H9 (cell line): ENCODE measurements at regions not wholly inside any gene's neighbourhood (a gene's known extent, or its start where the extent isn't known, plus 50 kb on each side); places are given as distances from the start of the nearest gene placed in this dataset.

ENCODE experiments used
- DNase-seq: peaks from one replicate; pipeline ENCODE4 v3.0.0-alpha.2; 2017
- H2AFZ ChIP-seq: one replicate; pipeline ENCODE4 v1.6.1; 2013; ENCODE audit warnings: mild to moderate bottlenecking, low read length, control low read depth, moderate library complexity
- H2AK5ac ChIP-seq: 2 replicates; pipeline ENCODE4 v1.6.1; 2013; ENCODE audit warnings: low read length, control low read depth, mixed read lengths; ENCODE audit not compliant: insufficient read length
- H2BK120ac ChIP-seq: one replicate; pipeline ENCODE4 v1.6.1; 2013; ENCODE audit warnings: low read depth, mild to moderate bottlenecking, low read length, control low read depth, inconsistent platforms; ENCODE audit not compliant: poor library complexity, severe bottlenecking
- H2BK12ac ChIP-seq: 2 replicates; pipeline ENCODE4 v1.6.1; 2013; ENCODE audit warnings: low read length, control low read depth, mixed read lengths, low read depth; ENCODE audit not compliant: insufficient read length
- H2BK15ac ChIP-seq: 2 replicates; pipeline ENCODE4 v1.6.1; 2013; ENCODE audit warnings: low read depth, low read length, control low read depth
- H2BK20ac ChIP-seq: one replicate; pipeline ENCODE4 v1.6.1; 2013; ENCODE audit warnings: low read depth, mild to moderate bottlenecking, low read length, control low read depth, inconsistent platforms; ENCODE audit not compliant: poor library complexity, severe bottlenecking
- H2BK5ac ChIP-seq: 2 replicates; pipeline ENCODE4 v1.6.1; 2013; ENCODE audit warnings: low read length, control low read depth, mixed read lengths; ENCODE audit not compliant: insufficient read length
- H3K14ac ChIP-seq: 2 replicates; pipeline ENCODE4 v1.6.1; 2013; ENCODE audit warnings: low read length, control low read depth; ENCODE audit not compliant: insufficient read depth
- H3K18ac ChIP-seq: 2 replicates; pipeline ENCODE4 v1.6.1; 2013; ENCODE audit warnings: low read depth, mild to moderate bottlenecking, mixed read lengths, low read length, control low read depth; ENCODE audit not compliant: insufficient read length
- H3K23ac ChIP-seq: 2 replicates; pipeline ENCODE4 v1.6.1; 2013; ENCODE audit warnings: low read length, control low read depth, mixed read lengths, low read depth; ENCODE audit not compliant: insufficient read length
- H3K23me2 ChIP-seq: 2 replicates; pipeline ENCODE4 v1.6.1; 2013; ENCODE audit warnings: low read depth, mild to moderate bottlenecking, mixed read lengths, low read length, control low read depth; ENCODE audit not compliant: insufficient read length, poor library complexity, severe bottlenecking
- H3K27ac ChIP-seq: 2 replicates; pipeline ENCODE4 v1.5.1; 2013; ENCODE audit warnings: low read length, control low read depth, mixed read lengths, low read depth; ENCODE audit not compliant: insufficient read length
- H3K27me3 ChIP-seq: 2 replicates; pipeline ENCODE4 v1.6.1; 2013; ENCODE audit warnings: low read length, control low read depth, inconsistent platforms; ENCODE audit not compliant: insufficient read depth
- H3K4ac ChIP-seq: 2 replicates; pipeline ENCODE4 v1.6.1; 2013; ENCODE audit warnings: low read depth, mild to moderate bottlenecking, control low read depth, inconsistent platforms, low read length, moderate library complexity
- H3K4me1 ChIP-seq: 2 replicates; pipeline ENCODE4 v1.6.1; 2013; ENCODE audit warnings: low read length, control low read depth, inconsistent platforms; ENCODE audit not compliant: insufficient read depth
- H3K4me2 ChIP-seq: 2 replicates; pipeline ENCODE4 v1.6.1; 2013; ENCODE audit warnings: low read length, control low read depth, mixed read lengths; ENCODE audit not compliant: insufficient read length, insufficient read depth
- H3K56ac ChIP-seq: 2 replicates; pipeline ENCODE4 v1.6.1; 2013; ENCODE audit warnings: low read depth, mild to moderate bottlenecking, mixed read lengths, low read length, control low read depth; ENCODE audit not compliant: insufficient read length
- H3K79me1 ChIP-seq: 2 replicates; pipeline ENCODE4 v1.6.1; 2013; ENCODE audit warnings: low read depth, mild to moderate bottlenecking, moderate library complexity, low read length, control low read depth, inconsistent platforms; ENCODE audit not compliant: insufficient read depth, poor library complexity, severe bottlenecking
- H3K79me2 ChIP-seq: 2 replicates; pipeline ENCODE4 v1.6.1; 2013; ENCODE audit warnings: low read length, control low read depth, inconsistent platforms; ENCODE audit not compliant: insufficient read depth
- H3K9ac ChIP-seq: 2 replicates; pipeline ENCODE4 v1.6.1; 2013; ENCODE audit warnings: low read length, control low read depth, mixed read lengths; ENCODE audit not compliant: insufficient read length; ENCODE audit errors: extremely low read depth
- H3K9me3 ChIP-seq: one replicate; pipeline ENCODE4 v1.6.1; 2013; ENCODE audit warnings: low read depth, low read length, inconsistent platforms; ENCODE audit not compliant: control insufficient read depth
- H3T11ph ChIP-seq: one replicate; pipeline ENCODE4 v1.6.1; 2013; ENCODE audit warnings: mild to moderate bottlenecking, low read length, control low read depth, inconsistent platforms
- H4K20me1 ChIP-seq: one replicate; pipeline ENCODE4 v1.6.1; 2013; ENCODE audit not compliant: control insufficient read depth, insufficient read length, insufficient read depth
- H4K5ac ChIP-seq: 2 replicates; pipeline ENCODE4 v1.6.1; 2013; ENCODE audit warnings: low read depth, mild to moderate bottlenecking, mixed read lengths, low read length, control low read depth; ENCODE audit not compliant: insufficient read length
- H4K8ac ChIP-seq: replicated peaks from 2 replicates; pipeline ENCODE4 v1.6.1; 2013; ENCODE audit warnings: low read length, control low read depth, mixed read lengths, low read depth; ENCODE audit not compliant: insufficient read length
- H4K91ac ChIP-seq: 2 replicates; pipeline ENCODE4 v1.6.1; 2013; ENCODE audit warnings: low read depth, mild to moderate bottlenecking, moderate library complexity, mixed read lengths, low read length, control low read depth; ENCODE audit not compliant: insufficient read length
- H3K27ac Mint-ChIP-seq, 3 experiments: 2 replicates in 2 of 3; 3 replicates in 1 of 3; pipeline ENCODE4 v1.8.0; 2020 to 2021; ENCODE audit warnings: mixed read lengths in 3 of 3, mild to moderate bottlenecking in 1 of 3, moderate library complexity in 1 of 3
- H3K27me3 Mint-ChIP-seq: 2 replicates; pipeline ENCODE4 v1.8.0; 2021; ENCODE audit warnings: low read depth, mild to moderate bottlenecking, moderate library complexity, mixed read lengths
- H3K36me3 Mint-ChIP-seq, 3 experiments: 2 replicates in 2 of 3; 3 replicates in 1 of 3; pipeline ENCODE4 v1.8.0; 2020 to 2021; ENCODE audit warnings: low read depth in 3 of 3, mixed read lengths in 3 of 3; ENCODE audit not compliant: insufficient read depth in 1 of 3
- H3K4me1 Mint-ChIP-seq, 2 experiments: 2 replicates each; pipeline ENCODE4 v1.8.0; 2020; ENCODE audit warnings: mixed read lengths in 2 of 2
- H3K4me3 Mint-ChIP-seq, 2 experiments: 2 replicates in 1 of 2; 3 replicates in 1 of 2; pipeline ENCODE4 v1.8.0; 2020 to 2021; ENCODE audit warnings: mild to moderate bottlenecking in 2 of 2, mixed read lengths in 2 of 2, moderate library complexity in 1 of 2
- H3K9me3 Mint-ChIP-seq, 2 experiments: 2 replicates in 1 of 2; 3 replicates in 1 of 2; pipeline ENCODE4 v1.8.0; 2020; ENCODE audit warnings: mild to moderate bottlenecking in 2 of 2, mixed read lengths in 2 of 2, moderate library complexity in 1 of 2
- WGBS: extraction: QIAGEN DNeasy Blood & Tissue Kit; methylation state at CpG from one replicate; pipeline ENCODE4 v1.1.7; 2013; ENCODE audit warnings: missing lambda C conversion rate, low lambda C conversion rate, mixed read lengths; ENCODE audit not compliant: insufficient read length; ENCODE audit errors: extremely low coverage; 5-methylcytosine and 5-hydroxymethylcytosine counted together
- TF ChIP-seq, protein P1 (sequence below): fragments of 200-600 bp; sonication (generic); conservative IDR thresholded peaks from 3 replicates; pipeline ENCODE4 v1.8.0; 2021; ENCODE audit warnings: antibody characterized with exemption, mild to moderate bottlenecking

- Histone ChIP-seq H2BK12ac (no peak overlapping the region), H3K4me2 (no peak overlapping the region), H3K4me1 (no peaks in the 10 kb centered on the region), H3K79me2 (no peaks in the 10 kb centered on the region), H4K8ac (no peak overlapping the region), H4K20me1 (no peaks in the 10 kb centered on the region), H4K91ac (no peak overlapping the region), H3K23ac (no peak overlapping the region), H3K79me1 (no peaks in the 10 kb centered on the region), H3K27ac (no peak overlapping the region), H2BK120ac (no peak overlapping the region), H3K23me2 (no peaks in the 10 kb centered on the region), H3T11ph (no peak overlapping the region), H2AK5ac (no peak overlapping the region), H2BK20ac (no peak overlapping the region), H2BK5ac (no peak overlapping the region), H3K27me3 (no peaks in the 10 kb centered on the region), H3K14ac (no peak overlapping the region), H3K56ac (no peak overlapping the region), H3K4ac (no peak overlapping the region), H2AFZ (no peak overlapping the region), H3K18ac (no peak overlapping the region), H3K9me3 (no peaks in the 10 kb centered on the region), H2BK15ac (no peak overlapping the region), H4K5ac (no peak overlapping the region), H3K9ac (no peak overlapping the region)
- TF ChIP-seq, protein P1, sequence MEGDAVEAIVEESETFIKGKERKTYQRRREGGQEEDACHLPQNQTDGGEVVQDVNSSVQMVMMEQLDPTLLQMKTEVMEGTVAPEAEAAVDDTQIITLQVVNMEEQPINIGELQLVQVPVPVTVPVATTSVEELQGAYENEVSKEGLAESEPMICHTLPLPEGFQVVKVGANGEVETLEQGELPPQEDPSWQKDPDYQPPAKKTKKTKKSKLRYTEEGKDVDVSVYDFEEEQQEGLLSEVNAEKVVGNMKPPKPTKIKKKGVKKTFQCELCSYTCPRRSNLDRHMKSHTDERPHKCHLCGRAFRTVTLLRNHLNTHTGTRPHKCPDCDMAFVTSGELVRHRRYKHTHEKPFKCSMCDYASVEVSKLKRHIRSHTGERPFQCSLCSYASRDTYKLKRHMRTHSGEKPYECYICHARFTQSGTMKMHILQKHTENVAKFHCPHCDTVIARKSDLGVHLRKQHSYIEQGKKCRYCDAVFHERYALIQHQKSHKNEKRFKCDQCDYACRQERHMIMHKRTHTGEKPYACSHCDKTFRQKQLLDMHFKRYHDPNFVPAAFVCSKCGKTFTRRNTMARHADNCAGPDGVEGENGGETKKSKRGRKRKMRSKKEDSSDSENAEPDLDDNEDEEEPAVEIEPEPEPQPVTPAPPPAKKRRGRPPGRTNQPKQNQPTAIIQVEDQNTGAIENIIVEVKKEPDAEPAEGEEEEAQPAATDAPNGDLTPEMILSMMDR, result no peak
- no CpG with 5 or more reads among the region's 3 CpGs for WGBS
- no peaks in the 10 kb centered on the region for H3K27me3 Mint-ChIP-seq
- peaks cover 12 to 14% of the 10 kb centered on the region in 2 experiments for H3K4me1 Mint-ChIP-seq
- H3K4me3 Mint-ChIP-seq, result no peak overlapping the region
- H3K9me3 Mint-ChIP-seq, result no peaks in the 10 kb centered on the region
- no peaks in the 10 kb centered on the region for H3K36me3 Mint-ChIP-seq
- H3K27ac Mint-ChIP-seq, result 0 out of 7 replicates have a peak overlapping the region, but pooled peaks of 1 of the 3 experiments have one; percentile 12
- peak; percentile 33 for DNase-seq
Observed at GRCh38 chr21:21612466-21612865, 614.3 kb downstream of the NCAM2 start.
